ENCODE measurements at regions not wholly inside any gene's neighbourhood (a gene's known extent, or its start where the extent isn't known, plus 50 kb on each side); places are given as distances from the start of the nearest gene placed in this dataset.
"Not testable (repeated sequence)": the region's sequence is repeated elsewhere in the genome, so short reads cannot be mapped to it uniquely, and the experiment has no call there.

DNA sequence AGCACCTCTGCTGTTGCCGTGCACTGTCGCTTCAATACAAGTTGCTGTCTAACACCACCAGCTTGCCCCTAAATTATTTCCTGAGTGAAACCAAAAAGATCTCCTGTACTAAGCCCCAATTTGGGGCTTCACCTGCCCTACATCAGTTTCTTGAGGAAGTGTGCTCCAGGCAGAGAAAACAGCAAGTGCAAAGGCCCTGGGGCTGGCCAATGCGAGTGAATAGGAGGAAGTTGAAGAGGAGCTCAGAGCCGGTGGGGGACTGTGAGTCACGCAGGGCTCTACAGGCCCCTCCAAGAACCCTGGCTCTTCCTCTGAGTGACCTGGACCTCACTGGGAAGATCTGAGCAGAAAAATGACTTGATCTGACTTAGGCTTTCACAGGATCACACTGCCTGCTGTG is 117.2 kb downstream of the IPO8 start:
- no peak for DNase-seq (ENCODE audit: low read depth in 2 of 2)

DNA sequence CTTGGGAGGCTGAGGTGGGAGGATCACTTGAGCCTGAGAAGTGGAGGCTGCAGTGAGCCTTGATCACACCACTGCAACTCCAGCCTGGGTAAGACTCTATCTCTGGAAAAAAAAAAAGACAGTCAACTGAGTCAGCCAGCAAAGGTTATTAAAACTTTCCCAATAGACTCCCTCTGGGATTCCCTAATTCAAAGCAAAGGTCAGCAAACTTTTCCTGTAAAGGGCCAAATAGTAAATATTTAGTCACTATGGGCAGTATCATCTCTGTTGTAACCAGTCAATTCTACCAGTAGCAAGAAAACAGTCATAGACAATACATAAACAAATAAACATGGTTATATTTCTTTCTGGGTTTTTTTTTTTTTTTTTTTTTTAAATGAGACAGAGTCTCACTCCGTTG is 122.5 kb downstream of the IPO8 start:
- DNase-seq (ENCODE audit: low read depth in 2 of 2), result no peak

DNA sequence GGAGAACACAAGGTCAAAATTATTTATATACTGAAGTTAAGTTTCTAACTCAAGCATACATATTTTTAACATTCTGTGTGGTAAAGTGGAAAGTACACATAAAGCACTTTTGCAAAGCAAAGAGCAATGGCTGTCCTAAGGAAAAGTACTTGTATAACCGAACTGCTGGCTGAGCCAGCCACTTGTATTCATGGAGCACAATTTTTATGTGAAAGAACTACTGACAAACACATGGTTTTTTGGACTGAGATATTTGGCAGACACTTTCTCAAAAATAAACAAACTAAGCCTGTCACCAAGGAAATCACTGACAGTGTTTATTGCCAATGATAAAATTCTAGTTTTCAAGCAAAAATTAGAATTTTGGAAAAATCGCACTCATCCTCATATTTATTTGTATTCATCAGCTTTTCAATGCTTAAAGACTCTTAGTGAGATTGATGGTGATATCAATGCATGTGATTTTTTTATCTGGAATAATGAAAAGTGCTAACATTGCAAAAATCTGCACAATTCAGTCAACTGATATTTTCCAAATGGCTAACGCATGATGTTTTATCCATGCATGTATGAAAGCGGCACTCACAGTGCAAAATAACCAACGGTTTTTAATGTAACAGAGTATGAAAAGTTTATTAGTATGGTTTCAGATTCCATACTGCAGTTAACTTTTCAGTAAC is 125.3 kb downstream of the IPO8 start:
- no peak for DNase-seq (ENCODE audit: low read depth in 2 of 2)

DNA sequence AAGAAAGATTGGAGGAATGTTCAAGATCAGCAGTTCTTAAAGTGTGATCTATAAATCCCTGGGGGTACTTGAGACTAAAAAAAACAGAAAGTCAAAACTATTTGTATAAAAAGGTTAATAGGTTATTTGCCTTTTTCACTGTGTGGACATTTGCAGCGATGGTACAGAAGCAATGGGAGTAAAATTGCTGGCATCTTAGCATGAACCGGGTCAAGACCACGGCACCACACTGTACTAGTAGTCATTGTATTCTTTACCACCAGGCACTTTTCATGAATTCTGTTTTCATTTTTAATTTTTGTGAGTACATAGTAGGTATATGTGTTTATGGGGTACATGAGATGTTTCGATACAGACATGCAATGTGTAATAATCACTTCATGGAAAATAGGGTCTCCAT is 126.2 kb downstream of the IPO8 start:
- no peak for DNase-seq (ENCODE audit: low read depth in 2 of 2)

DNA sequence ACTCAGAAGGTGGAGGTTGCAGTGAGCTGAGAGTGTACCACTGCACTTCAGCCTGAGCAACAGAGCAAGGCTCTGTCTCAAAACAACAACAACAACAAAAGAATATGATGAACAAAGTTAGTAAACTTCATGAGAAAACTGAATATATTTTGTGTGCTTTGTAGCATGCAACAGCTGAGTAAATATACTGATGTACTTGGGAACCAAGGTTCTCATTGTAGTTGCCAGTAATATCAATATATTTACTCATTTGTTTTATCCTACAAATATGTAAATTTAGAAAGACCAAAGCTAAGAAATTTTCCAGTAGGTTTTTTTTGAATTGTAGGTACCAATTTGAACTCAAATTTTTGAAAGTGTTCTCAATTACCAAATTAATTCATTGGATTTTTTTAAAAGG is 127.2 kb downstream of the IPO8 start:
- no peak for DNase-seq (ENCODE audit: low read depth in 2 of 2)

DNA sequence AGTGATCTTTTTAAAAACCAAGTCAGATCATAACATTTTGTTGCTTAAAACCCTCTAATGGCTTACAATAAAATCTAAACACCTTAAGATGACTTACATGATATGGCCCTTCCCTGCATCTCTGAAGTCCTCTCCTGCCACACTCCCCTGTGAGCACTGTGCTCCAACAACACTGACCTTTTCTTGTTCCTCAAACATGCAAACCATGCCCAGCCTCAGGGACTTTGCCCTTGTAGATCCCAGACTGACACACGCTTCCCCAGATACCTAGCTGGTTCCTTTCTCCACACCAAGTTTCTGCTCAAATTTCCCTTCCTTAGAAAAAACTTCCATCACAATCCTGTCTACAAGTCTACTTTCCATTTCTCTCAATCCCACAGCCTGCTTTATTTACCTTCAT is 128.6 kb downstream of the IPO8 start:
- DNase-seq (ENCODE audit: low read depth in 2 of 2), result no peak

DNA sequence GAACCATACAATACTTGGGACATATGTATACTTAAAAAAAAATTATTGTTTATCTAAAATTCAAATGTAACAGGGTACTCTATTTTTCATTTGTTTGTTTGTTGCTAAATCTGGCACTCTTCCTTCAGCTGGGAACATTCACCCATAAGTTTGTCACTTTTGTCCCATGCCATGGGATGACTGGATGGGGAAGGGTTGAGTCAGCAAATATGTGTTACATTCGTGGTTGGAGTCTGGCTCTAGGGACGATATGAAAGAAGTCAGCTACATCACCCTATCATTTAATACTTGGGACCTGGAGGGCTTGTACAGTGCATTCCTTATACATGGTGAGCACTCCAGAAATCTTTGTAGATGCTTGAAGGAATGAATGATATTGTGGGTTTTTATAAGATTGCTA is 131.3 kb downstream of the IPO8 start:
- no peak for DNase-seq (ENCODE audit: low read depth in 2 of 2)

DNA sequence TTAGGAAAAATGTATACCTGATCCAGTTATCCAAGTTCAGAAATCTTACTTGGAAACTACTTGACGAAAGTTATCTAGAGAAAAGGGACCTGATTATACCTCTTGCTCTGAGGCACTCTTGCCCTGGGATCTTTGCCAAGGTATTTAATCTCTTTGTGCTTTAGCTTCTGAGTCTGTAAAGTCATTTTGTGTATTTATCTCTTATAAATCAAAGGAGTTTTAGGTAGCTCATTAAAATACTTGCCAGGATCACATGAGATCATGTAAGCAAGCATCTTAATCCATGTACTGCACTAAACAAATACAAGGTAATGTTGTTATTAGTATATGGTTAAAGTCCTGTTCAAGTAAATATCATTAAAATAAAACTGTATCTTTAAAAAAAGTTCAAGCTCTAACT is 147.5 kb downstream of the IPO8 start:
- DNase-seq (ENCODE audit: low read depth in 2 of 2), result no peak

DNA sequence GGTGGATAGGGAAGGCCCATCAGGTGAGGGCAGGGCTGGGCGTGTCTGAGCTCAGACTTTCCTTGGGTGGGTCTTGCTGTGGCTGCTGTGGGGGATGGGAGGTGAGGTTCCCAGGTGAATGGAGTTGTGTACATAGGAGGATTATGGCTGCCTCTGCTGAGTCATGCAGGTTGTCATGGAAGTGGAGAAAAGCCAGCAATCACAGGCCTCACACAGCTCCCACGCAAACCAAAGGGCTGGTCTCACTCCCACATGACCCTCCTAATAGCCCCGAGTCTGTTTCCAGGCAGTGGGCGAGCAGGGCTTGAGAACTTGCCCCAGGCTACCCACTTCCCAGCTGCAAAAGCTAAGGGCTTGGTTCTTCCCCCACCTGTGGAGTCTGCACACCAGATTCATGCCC is 149.5 kb downstream of the IPO8 start:
- DNase-seq (ENCODE audit: low read depth in 2 of 2), result no peak

DNA sequence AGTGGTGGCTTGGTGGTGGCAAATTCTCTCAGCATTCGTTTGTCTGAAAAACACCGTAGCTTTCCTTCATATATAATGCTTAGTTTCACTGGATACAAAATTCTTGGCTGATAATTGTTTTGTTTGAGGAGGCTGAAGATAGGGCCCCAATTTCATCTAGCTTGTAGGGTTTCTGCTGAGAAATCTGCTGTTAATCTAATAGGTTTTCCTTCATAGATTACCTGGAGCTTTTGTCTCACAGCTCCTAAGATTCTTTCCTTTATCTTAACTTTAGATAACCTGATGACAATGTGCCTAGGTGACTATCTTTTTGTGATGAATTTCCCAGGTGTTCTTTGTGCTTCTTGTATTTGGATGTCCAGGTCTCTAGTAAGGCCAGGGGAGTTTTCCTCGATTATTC is 151.0 kb downstream of the IPO8 start:
- DNase-seq (ENCODE audit: low read depth in 2 of 2), result not testable (repeated sequence)

DNA sequence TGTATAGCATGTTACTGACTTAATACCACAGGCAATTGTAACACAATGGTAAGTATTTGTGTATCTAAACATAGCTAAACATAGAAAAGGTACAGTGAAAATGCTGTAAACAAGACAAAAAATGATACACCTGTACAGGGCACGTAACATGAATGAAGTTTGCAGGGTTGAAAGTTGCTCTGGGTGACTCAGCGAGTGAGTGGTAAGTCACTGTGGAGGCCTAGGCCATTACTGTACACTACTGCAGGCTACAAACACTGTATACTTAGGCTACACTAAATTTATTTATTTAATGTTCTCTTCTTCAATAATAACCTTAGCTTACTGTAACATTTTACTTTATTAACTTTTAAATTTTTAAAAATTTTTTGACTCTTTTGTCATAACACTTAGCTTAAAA is 158.4 kb downstream of the IPO8 start:
- no peak for DNase-seq (ENCODE audit: low read depth in 2 of 2)

DNA sequence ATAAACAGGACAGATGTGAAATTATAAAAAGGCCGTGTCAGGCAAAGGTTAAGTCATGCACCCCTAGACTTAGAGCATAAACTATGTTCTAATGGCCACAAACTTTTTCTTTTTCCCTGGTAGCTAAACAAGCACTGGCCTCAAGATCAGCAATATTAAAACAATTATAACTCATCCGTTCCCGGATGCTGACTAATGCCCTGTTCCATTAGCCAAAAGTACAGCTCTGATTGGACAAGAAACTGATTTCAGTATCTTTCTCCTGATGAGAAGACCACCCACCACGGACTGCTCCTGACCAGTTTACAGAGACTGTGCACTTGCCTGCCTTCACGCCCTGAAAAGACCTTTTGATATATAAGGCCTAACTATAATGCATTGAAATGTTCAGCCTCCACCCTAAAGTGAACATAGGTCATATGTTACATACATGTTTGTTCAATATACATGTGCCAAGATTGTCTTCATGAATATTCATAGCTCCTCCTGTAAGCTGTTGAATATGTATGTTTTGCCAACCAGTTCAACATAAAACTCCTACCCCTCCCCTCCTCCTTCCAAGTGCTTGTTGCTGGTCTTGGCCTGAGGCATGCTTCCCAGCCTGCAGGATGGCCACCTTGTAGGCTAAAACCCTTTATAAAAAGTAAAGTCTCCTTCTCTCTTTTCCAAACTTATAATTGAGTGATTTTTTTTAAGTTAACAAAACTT is 162.0 kb downstream of the IPO8 start:
- no peak for DNase-seq (ENCODE audit: low read depth in 2 of 2)

DNA sequence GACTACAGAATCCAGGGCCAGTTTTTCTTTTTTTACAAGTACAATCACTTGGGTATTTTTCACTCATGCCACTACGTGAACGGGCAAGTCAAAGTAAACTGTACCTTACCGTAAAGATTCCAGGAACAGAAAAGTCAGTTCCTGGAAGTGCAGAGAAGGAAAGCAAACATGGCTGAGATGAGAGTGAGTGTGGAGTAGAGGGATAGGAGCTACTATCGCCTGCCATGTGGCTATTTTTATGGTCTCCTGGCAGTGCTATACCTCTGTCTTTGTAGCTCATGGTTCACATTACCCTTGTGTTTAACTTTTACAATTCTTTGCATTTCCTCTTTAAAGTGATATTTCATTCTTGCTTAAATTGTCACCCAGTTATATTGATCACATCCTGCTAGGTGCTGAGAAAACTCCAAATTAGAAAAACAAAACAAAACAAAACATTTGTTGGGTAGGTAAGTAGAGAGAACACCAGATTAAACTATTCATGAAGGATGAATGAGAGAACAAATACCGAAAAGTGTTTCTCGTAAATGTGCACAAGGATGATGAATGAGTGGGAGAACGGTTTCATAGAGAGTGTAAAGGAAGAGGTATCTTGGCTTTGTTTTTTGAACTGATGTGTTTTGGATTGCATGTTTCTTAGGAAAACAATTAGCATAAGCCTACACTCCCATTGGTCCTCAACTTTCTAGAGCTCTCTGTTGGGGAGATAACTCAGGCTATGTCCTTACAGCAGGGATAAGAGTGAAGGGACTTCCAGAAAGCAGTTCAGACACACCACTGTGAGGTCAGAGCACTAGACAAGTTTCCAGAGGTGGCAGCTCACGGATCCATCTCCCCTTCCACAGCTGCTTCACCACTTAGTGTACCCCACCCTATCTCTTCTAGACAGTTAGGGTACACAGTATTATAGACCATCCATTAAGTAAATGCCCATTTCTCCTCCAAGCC is 163.7 kb downstream of the IPO8 start:
- no peak for DNase-seq (ENCODE audit: low read depth in 2 of 2)

DNA sequence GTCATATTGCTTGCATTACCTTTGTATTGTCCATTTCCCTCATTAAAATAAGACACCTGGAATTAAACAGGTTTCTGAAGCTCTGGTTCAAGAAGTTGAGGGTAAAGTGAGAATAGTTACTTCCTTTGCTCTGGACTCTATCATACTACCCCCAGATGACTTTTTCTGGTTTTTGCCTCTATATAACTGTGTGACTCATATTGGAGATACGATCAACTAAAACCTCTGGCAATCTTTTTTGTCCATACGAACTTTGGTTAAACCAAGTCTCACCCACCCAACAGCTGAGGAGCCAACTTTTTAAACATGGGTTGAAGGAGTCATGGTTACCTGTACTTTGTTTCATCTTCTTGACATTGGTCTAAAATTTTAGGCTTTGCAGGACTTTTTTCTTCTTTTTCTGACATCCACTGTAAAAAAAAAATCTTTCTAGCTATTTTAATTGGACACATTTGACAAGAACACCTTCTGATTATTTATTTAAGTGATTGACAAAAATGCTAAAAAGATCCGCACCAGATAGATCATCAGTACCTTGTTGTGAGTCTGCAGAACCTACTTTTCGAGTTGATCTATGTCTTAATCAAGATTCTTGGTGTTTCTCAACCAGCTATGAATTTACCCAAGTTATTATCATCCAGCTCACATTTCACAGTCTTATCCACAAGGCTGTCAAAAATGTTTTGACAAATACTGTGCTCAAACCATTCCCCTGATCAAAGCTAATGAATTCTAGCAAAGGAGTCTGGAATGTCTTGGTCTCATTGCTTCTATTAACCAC is 166.0 kb downstream of the IPO8 start:
- DNase-seq (ENCODE audit: low read depth in 2 of 2), result no peak

DNA sequence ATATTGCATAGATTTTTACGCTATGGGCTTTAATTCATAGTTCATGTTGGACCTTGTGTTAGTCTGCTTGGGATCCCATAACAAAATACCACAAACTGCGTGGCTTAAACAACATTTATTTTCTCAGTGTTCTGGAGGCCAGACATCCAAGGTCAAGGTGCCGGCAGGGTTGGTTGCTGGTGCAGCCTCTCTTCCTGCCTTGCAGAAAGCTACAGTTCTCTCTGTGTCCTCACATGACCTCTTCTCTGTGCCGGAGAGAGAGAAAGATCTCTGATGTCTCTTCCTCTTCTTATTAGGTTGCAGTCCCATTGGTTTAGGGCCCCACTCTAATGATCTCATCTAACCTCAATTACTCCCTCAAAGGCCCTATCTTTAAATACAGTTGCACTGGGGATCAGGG is 170.5 kb downstream of the IPO8 start:
- DNase-seq (ENCODE audit: low read depth in 2 of 2), result no peak

DNA sequence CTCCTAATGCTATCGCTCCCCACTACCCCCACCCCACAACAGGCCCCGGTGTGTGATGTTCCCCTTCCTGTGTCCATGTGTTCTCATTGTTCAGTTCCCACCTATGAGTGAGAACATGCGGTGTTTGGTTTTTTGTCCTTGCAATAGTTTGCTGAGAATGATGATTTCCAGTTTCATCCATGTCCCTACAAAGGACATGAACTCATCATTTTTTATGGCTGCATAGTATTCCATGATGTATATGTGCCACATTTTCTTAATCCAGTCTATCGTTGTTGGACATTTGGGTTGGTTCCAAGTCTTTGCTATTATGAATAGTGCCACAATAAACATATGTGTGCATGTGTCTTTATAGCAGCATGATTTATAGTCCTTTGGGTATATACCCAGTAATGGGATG is 175.4 kb downstream of the IPO8 start:
- not testable (repeated sequence) for DNase-seq (ENCODE audit: low read depth in 2 of 2)

DNA sequence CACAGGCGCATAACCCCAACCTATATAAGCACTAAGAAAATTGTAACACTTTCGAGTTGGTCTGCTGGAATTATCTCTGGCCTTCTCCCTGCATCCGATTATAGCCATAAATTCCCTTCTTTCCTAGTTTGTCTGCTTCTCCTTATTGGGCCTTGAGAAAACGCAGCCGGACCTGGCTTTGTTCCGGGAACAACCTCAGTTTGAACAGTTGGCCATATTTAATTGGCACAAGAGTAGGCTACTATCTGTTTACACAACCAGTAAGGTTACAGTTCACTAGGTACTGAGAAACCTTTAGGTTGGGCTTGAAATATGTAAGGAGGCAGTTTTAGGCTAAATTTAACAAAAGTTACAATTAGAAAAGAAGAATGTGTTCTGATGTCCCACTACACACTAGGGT is 176.1 kb downstream of the IPO8 start:
- no peak for DNase-seq (ENCODE audit: low read depth in 2 of 2)

DNA sequence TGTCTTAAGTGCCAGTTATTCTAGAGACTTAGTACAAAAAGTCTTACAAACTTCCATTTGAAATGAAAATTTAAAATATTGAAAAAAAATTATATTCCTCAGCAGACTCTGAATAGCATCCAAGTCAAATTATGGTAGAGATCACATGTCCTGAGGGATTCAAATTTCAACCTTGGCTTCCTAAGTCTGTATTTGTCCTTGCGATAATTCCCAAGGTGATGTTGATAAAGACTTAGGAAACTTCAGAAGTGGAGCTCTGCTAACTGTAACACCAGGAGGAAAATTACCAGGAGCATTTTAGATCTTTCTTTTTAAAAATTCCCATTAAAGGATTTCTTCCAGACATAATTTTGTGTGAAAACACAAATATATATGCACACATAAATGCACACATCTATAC is 178.3 kb downstream of the IPO8 start:
- no peak for DNase-seq (ENCODE audit: low read depth in 2 of 2)

DNA sequence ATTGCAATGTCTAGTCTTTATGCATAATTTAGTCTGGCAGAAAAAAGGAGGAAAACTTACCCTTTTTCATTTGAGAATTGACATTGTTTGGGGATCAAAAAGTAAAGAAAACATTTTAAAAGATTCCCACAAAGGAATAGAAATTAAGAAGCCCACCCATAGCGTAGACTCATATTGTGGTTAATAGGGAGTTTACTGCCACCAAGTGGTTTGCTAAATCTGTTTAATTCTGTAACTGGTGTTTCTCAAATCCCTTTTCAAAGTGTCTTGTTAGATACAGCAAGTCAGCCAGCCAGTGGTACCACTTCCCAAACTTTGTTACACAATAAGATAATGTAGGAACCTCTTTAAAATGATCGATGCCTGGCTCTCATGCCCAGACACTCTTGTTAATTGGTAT is 180.3 kb downstream of the IPO8 start:
- no peak for DNase-seq (ENCODE audit: low read depth in 2 of 2)

DNA sequence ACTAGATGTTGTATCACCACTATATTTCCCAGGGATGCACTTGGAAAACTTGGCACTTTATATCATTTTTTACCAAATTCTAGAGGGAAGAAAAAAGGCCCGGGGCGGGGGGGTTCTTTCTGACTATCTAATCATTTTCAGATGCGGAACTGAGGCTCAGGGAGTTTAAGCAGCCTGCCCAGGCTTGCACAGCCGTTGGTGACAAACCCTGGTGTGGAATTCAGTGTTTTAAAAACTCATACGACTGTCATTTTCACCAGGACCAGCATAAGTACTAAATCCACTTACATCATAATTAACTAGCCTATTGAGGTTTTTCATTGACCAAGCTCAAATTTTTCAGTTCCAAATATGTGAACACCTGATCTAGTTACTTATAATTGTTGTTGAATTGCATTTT is 181.0 kb downstream of the IPO8 start:
- DNase-seq (ENCODE audit: low read depth in 2 of 2), result no peak

DNA sequence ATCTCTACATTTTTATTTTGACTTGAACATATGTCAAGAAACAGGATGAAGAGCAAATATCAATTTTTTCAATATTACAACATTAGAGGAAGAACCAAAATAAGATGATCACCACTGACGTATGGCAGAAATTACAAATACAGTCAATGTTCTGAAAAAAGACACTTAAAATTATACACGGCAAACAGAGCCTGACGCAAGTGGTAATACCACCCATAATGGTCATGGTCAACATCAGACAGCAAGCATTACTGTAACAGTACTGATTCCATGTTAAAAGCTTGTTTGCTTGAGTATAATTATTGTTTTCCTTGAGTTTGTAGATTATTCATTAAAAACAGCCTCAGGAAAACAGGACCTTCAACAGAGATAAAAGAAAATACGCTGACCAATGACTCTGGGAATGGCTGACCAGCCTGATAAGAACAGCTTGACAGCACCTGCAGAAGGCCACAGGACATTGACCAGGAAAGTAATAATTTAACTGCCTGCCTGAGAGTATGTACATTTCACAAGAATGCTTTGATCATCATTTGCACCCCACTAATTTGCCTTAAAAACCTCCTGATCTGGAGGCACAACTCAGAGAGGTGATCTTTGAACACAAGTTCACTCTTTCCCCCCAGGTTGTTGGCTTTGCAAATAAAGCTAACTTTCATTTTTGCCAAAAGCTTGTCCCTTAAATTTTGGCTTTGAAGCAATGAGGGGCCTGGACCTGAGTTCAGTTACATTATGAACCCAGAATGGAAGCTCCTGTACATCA is 187.3 kb downstream of the IPO8 start:
- no peak for DNase-seq (ENCODE audit: low read depth in 2 of 2)

Measured in stimulated activated CD4-positive, alpha-beta T cell treated with anti-CD3 and anti-CD28 coated beads, Interleukin-15, amount 100 ng/mL, for 48 hours (primary cell).